Natural killer cell (primary cell): ENCODE measurements at regions not wholly inside any gene's neighbourhood (a gene's known extent, or its start where the extent isn't known, plus 50 kb on each side); places are given as distances from the start of the nearest gene placed in this dataset.

Source experiments
- ATAC-seq, 3 donors: fragments of 150-1000 bp in 2 of 3; fragments of 200-7000 bp in 1 of 3; cut with Tn5 transposase; 1 replicate in 1 of 3; 2 replicates in 2 of 3; pipeline ENCODE4 v1.10.0; 2021; ENCODE audit warnings: mild to moderate bottlenecking in 2 of 3, moderate library complexity in 2 of 3
- DNase-seq, 2 donors: peaks; one replicate each; pipeline versions ENCODE4 v3.0.0 to v3.0.0-alpha.2; 2013 to 2021; ENCODE audit warnings: mixed read lengths in 1 of 2
- H3K27ac ChIP-seq: one replicate; pipeline ENCODE4 v1.5.1; 2013; ENCODE audit warnings: mild to moderate bottlenecking, low read length
- H3K27me3 ChIP-seq: one replicate; pipeline ENCODE4 v1.6.1; 2013; ENCODE audit warnings: low read length; ENCODE audit not compliant: control insufficient read depth, insufficient read depth
- H3K36me3 ChIP-seq: one replicate; pipeline ENCODE4 v1.6.1; 2013; ENCODE audit warnings: low read length; ENCODE audit not compliant: control insufficient read depth, insufficient read depth
- H3K4me1 ChIP-seq: one replicate; pipeline ENCODE4 v1.6.1; 2013; ENCODE audit warnings: low read length; ENCODE audit not compliant: control insufficient read depth, insufficient read depth
- H3K4me3 ChIP-seq: one replicate; pipeline ENCODE4 v1.5.1; 2013; ENCODE audit warnings: low read length
- H3K9me3 ChIP-seq: one replicate; pipeline ENCODE4 v1.6.1; 2013; ENCODE audit warnings: low read length; ENCODE audit not compliant: control insufficient read depth, insufficient read depth
- H3K27ac Mint-ChIP-seq, 2 donors: one replicate each; pipeline ENCODE4 v1.8.0; 2022; ENCODE audit warnings: mild to moderate bottlenecking in 2 of 2, mixed read lengths in 2 of 2, moderate library complexity in 1 of 2
- H3K27me3 Mint-ChIP-seq, 2 donors: one replicate each; pipeline ENCODE4 v1.8.0; 2022; ENCODE audit warnings: low read depth in 2 of 2, mixed read lengths in 2 of 2
- H3K36me3 Mint-ChIP-seq: one replicate; pipeline ENCODE4 v1.8.0; 2022; ENCODE audit warnings: mixed read lengths
- H3K4me1 Mint-ChIP-seq, 2 donors: one replicate each; pipeline ENCODE4 v1.8.0; 2022; ENCODE audit warnings: mixed read lengths in 2 of 2
- H3K4me3 Mint-ChIP-seq: one replicate; pipeline ENCODE4 v1.8.0; 2022; ENCODE audit warnings: mild to moderate bottlenecking, moderate library complexity, mixed read lengths
- H3K9me3 Mint-ChIP-seq, 2 donors: one replicate each; pipeline ENCODE4 v1.8.0; 2022; ENCODE audit warnings: mixed read lengths in 2 of 2
- CTCF ChIP-seq: fragments of 200-600 bp; IDR thresholded peaks from one replicate; pipeline ENCODE4 v1.8.0; 2022; ENCODE audit warnings: antibody characterized with exemption
- WGBS: methylation state at CpG from one replicate; pipeline ENCODE4 v1.1.7; 2013; ENCODE audit warnings: missing lambda C conversion rate; ENCODE audit not compliant: insufficient coverage; 5-methylcytosine and 5-hydroxymethylcytosine counted together
- intact Hi-C: fragments of 100-400 bp; cut with micrococcal nuclease; formaldehyde crosslinking; loops from one replicate; pipeline ENCODE4 v1.14.2; 2022

GRCh38 chr5:9932770-9933169, 302.6 kb upstream of the TAS2R1 start:
- peaks cover 6 to 7% of the 10 kb centered on the region in 2 donors for H3K9me3 Mint-ChIP-seq
- Histone ChIP-seq H3K36me3 (no peaks in the 10 kb centered on the region), H3K27ac (no peak overlapping the region), H3K4me1 (no peaks in the 10 kb centered on the region), H3K27me3 (no peaks in the 10 kb centered on the region), H3K4me3 (no peak overlapping the region), H3K9me3 (peaks cover 2% of the 10 kb centered on the region)
- ATAC-seq (no peak), DNase-seq (no peak)
- H3K27ac Mint-ChIP-seq = no peak overlapping the region
- no peaks in the 10 kb centered on the region for H3K27me3 Mint-ChIP-seq
- no peak for TF ChIP-seq CTCF
- no peaks in the 10 kb centered on the region for H3K36me3 Mint-ChIP-seq
- H3K4me3 Mint-ChIP-seq = no peak overlapping the region
- H3K4me1 Mint-ChIP-seq = no peaks in the 10 kb centered on the region
- intact Hi-C loops = no loop called here

GRCh38 chr5:9930156-9930555, 300.0 kb upstream of the TAS2R1 start:
- intact Hi-C loops = no loop called here

GRCh38 chr5:9928326-9928725, 298.2 kb upstream of the TAS2R1 start:
- Histone ChIP-seq H3K4me3 (no peak overlapping the region), H3K27ac (no peak overlapping the region), H3K4me1 (no peaks in the 10 kb centered on the region), H3K9me3 (peaks cover 3% of the 10 kb centered on the region), H3K27me3 (no peaks in the 10 kb centered on the region), H3K36me3 (no peaks in the 10 kb centered on the region)
- H3K9me3 Mint-ChIP-seq = peaks cover 8 to 21% of the 10 kb centered on the region in 2 donors
- H3K27me3 Mint-ChIP-seq = no peaks in the 10 kb centered on the region
- no peak overlapping the region for H3K27ac Mint-ChIP-seq
- intact Hi-C loops = no loop called here
- ATAC-seq = no peak
- TF ChIP-seq CTCF = no peak
- no peak overlapping the region for H3K4me3 Mint-ChIP-seq
- H3K4me1 Mint-ChIP-seq = no peaks in the 10 kb centered on the region
- H3K36me3 Mint-ChIP-seq = no peaks in the 10 kb centered on the region
- 32% methylated on average over 4 of the region's 6 CpGs for WGBS
- no peak for DNase-seq

More at GRCh38 chr5:9930156-9930555, 300.0 kb upstream of the TAS2R1 start:
- Mint-ChIP-seq H3K4me1 (no peaks in the 10 kb centered on the region), H3K4me3 (no peak overlapping the region), H3K9me3 (peaks cover 6 to 13% of the 10 kb centered on the region in 2 donors), H3K36me3 (no peaks in the 10 kb centered on the region), H3K27ac (no peak overlapping the region), H3K27me3 (no peaks in the 10 kb centered on the region)
- no peak for DNase-seq
- Histone ChIP-seq H3K4me1 (no peaks in the 10 kb centered on the region), H3K9me3 (no peaks in the 10 kb centered on the region), H3K27me3 (no peaks in the 10 kb centered on the region), H3K27ac (no peak overlapping the region), H3K36me3 (no peaks in the 10 kb centered on the region), H3K4me3 (no peak overlapping the region)
- 92% methylated on average over 10 of the region's 10 CpGs for WGBS
- TF ChIP-seq CTCF = no peak
- no peak for ATAC-seq

GRCh38 chr5:9927521-9927997, 297.4 kb upstream of the TAS2R1 start:
- Histone ChIP-seq H3K4me1 (no peaks in the 10 kb centered on the region), H3K36me3 (no peaks in the 10 kb centered on the region), H3K27me3 (no peaks in the 10 kb centered on the region), H3K9me3 (peaks cover 3% of the 10 kb centered on the region), H3K4me3 (no peak overlapping the region), H3K27ac (no peak overlapping the region)
- no peak for TF ChIP-seq CTCF
- 88% methylated on average over 4 of the region's 4 CpGs for WGBS
- intact Hi-C loops = no loop called here
- no peaks in the 10 kb centered on the region for H3K27me3 Mint-ChIP-seq
- no peak for DNase-seq
- H3K27ac Mint-ChIP-seq = no peak overlapping the region
- no peak overlapping the region for H3K4me3 Mint-ChIP-seq
- H3K36me3 Mint-ChIP-seq = no peaks in the 10 kb centered on the region
- H3K9me3 Mint-ChIP-seq = peaks cover 8 to 19% of the 10 kb centered on the region in 2 donors
- H3K4me1 Mint-ChIP-seq = no peaks in the 10 kb centered on the region
- ATAC-seq = no peak
